Effector memory CD4-positive, alpha-beta T cell (primary cell): ENCODE measurements at regions not wholly inside any gene's neighbourhood (a gene's known extent, or its start where the extent isn't known, plus 50 kb on each side); places are given as distances from the start of the nearest gene placed in this dataset.
A peak's percentile ranks its signal among the peaks of the same experiment; 100 is the strongest.

ENCODE experiments used
- DNase-seq, 3 donors: peaks; one replicate each; pipeline ENCODE4 v3.0.0-alpha.2; 2020
- H3K27ac ChIP-seq: 2 replicates; pipeline ENCODE4 v1.7.0; 2013; ENCODE audit warnings: mild to moderate bottlenecking, low read length, moderate library complexity; ENCODE audit not compliant: insufficient read depth, poor library complexity, severe bottlenecking
- H3K27me3 ChIP-seq: replicated peaks from 2 replicates; pipeline ENCODE4 v1.7.0; 2013; ENCODE audit warnings: mild to moderate bottlenecking, low read length; ENCODE audit not compliant: insufficient read depth, control insufficient read depth, poor library complexity, severe bottlenecking
- H3K36me3 ChIP-seq: 2 replicates; pipeline ENCODE4 v1.7.0; 2013; ENCODE audit warnings: mild to moderate bottlenecking, low read length, moderate library complexity; ENCODE audit not compliant: control insufficient read depth, insufficient read depth
- H3K4me1 ChIP-seq: 2 replicates; pipeline ENCODE4 v1.7.0; 2013; ENCODE audit warnings: low read length, mild to moderate bottlenecking; ENCODE audit not compliant: control insufficient read depth, insufficient read depth, poor library complexity, severe bottlenecking
- H3K4me3 ChIP-seq: 2 replicates; pipeline ENCODE4 v1.7.0; 2013; ENCODE audit warnings: low read length, low read depth, mild to moderate bottlenecking; ENCODE audit not compliant: insufficient read depth, poor library complexity, severe bottlenecking
- H3K9me3 ChIP-seq: 2 replicates; pipeline ENCODE4 v1.7.0; 2013; ENCODE audit warnings: mild to moderate bottlenecking, low read length, moderate library complexity; ENCODE audit not compliant: control insufficient read depth

DNA sequence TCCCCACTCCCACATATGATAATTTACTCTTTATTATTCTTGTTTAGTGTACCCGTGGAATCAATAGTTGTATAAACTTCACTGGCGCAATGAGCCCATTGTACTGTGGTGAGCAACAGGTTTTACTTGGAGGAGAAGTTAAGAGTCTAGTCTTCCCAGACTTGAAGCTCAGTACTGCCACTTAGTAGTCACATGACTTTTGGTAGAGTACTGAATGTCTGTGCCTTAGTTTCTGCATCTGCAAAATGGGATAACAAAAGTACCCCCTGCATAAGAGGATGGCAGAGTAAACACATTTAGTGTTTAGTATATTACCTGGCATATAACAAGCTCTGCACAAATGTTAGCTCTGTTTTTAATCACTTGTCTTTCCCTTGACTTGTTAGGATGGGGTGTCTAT lies 375.5 kb downstream of the VRK1 start:
- H3K4me1 ChIP-seq, result no peaks in the 10 kb centered on the region
- no peak for DNase-seq
- no peak overlapping the region for H3K4me3 ChIP-seq
- H3K27me3 ChIP-seq, result no peaks in the 10 kb centered on the region
- no peaks in the 10 kb centered on the region for H3K9me3 ChIP-seq
- H3K36me3 ChIP-seq, result no peaks in the 10 kb centered on the region
- no peak overlapping the region for H3K27ac ChIP-seq

DNA sequence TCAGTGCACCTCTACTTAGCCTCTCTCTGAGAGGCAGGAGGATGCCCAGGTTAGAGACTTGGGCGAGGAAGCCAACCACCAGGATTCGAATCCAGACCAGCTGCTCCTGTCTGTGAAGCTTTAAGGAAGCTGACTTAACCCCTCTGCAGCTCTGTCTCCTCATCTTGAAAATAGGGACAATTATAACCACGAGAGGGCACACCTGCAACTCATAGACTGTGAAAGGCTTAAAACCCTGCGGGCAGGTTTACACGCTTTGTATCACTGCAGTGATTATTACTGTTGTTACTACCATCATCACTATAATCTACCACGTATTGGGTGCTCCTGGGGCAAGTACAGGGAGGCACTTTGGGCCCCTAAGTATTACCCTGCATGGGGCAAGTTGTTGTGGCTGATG lies 379.8 kb downstream of the VRK1 start:
- H3K36me3 ChIP-seq, result no peaks in the 10 kb centered on the region
- peak in 1 of 3 donors; percentile 15 for DNase-seq
- no peak overlapping the region for H3K4me3 ChIP-seq
- no peaks in the 10 kb centered on the region for H3K27me3 ChIP-seq
- H3K4me1 ChIP-seq, result no peaks in the 10 kb centered on the region
- no peaks in the 10 kb centered on the region for H3K9me3 ChIP-seq
- no peak overlapping the region for H3K27ac ChIP-seq

DNA sequence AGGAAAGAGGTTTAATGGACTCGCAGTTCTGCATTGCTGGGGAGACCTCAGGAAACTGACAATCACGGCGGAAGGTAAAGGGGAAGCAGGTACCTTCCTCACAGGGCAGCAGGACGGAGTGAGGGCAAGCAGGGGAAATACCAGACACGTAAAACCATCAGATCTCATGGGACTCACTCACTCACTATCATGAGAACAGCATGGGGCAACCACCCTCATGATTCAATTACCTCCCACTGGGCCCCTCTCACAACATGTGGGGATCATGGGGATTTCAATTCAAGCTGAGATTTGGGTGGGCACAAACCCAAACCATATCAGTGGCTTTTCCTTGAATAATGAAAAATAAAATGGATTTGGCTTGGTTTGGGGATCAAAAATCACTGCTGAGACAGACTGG lies 380.5 kb downstream of the VRK1 start:
- Histone ChIP-seq H3K27me3 (no peaks in the 10 kb centered on the region), H3K9me3 (no peaks in the 10 kb centered on the region), H3K36me3 (no peaks in the 10 kb centered on the region), H3K4me1 (no peaks in the 10 kb centered on the region), H3K27ac (no peak overlapping the region), H3K4me3 (no peak overlapping the region)
- DNase-seq, result no peak

DNA sequence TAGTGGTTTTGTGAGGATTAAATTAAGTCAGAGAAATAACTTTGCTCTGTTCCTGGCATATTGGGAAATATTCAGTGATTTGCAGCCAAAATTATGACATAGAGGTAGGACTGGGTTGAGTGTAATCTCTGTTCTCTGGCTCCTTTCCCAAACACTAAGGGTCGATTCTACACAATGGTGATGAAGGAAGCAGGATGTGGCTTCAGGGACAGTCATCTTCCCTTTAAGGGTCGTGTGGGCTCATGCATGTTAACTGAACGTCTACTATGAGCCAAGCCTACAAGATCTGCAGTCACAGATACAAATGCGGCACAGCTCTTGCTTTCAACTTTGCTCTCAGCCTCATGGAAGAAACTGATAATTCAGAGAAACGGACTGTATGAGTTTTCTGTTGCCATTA lies 381.6 kb downstream of the VRK1 start:
- Histone ChIP-seq H3K27ac (no peak overlapping the region), H3K27me3 (no peaks in the 10 kb centered on the region), H3K9me3 (no peaks in the 10 kb centered on the region), H3K4me3 (no peak overlapping the region), H3K4me1 (no peaks in the 10 kb centered on the region), H3K36me3 (no peaks in the 10 kb centered on the region)
- DNase-seq, result no peak

DNA sequence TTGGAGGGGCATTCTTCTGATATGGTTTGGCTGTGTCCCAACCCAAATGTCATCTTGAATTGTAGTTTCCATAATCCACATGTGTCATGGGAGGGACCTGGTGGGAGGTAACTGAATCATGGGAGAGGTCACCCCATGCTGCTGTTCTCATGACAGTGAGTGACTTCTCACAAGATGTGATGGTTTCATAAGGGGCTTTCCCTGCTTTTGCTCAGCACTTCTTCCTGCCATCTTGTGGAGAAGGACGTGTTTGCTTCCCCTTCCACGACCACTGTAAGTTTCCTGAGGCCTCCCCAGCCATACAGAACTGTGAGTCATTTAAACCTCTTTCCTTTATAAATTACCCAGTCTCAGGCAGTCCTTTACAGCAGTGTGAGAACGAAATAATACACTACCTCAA lies 382.4 kb downstream of the VRK1 start:
- H3K9me3 ChIP-seq, result no peaks in the 10 kb centered on the region
- no peaks in the 10 kb centered on the region for H3K4me1 ChIP-seq
- no peak overlapping the region for H3K4me3 ChIP-seq
- H3K27me3 ChIP-seq, result no peaks in the 10 kb centered on the region
- no peaks in the 10 kb centered on the region for H3K36me3 ChIP-seq
- H3K27ac ChIP-seq, result no peak overlapping the region
- no peak for DNase-seq

DNA sequence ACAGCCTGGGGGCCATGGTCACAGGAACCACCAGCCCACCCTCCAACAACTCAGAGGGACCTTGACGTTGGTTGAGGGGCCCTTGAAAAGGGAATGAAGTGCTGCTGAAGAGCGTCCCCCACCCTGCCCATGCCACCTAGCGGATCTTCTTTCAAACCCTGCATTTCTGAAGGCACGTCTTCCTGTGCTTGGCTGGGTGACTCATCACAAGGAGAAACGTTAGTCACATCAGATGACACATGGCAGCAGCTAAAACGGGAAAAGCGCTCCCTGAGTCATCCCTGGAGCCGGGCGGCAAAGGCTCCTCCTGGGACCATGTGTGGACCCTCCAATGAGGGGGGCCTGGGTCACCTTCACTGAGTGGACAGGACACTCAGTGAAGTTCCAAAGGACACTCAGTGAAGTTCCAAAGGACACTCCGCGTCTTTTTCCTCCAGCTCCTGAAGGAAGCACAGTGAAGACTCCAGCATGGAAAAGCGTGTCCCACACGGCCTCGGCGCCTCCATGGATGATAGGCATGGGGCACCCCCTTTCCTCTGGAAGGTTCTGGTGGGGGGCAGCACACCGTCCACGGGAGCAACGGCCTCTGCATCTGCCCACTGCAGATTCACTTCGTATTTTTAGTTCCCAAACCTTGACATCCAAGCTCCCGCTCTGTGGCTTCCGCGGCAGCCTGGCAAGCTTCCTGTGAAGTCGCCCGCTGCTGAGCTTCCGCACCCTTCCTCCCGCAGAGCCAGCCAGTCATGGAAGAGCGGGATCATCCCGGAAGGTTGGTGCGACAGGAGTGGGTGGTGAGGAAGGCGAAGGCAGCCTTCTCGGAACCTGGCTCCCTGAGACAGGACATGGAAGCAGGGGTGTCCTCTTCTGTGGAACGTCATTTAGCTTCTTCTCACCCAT lies 383.4 kb downstream of the VRK1 start:
- no peak for DNase-seq
- H3K9me3 ChIP-seq, result no peaks in the 10 kb centered on the region

DNA sequence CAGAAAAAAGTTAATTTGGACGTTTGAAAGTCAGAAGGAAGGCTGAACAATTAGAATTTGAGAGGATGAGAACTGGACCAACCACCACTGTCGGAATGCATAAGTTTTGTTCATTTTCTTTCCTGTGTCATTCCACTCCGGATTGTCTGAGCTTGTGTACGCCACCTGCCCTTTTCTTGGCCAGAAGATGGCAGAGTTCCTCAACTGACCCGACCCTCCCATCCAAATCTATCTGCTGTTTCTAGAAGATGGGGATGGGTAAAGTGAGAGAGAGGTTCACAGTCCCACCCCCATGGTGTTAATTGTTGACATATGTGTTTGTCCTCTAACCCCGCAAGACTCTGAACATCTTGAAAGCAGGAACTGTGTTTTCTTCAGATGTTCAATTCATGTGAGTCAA lies 388.0 kb downstream of the VRK1 start:
- Histone ChIP-seq H3K4me3 (no peak overlapping the region), H3K9me3 (no peaks in the 10 kb centered on the region), H3K36me3 (no peaks in the 10 kb centered on the region), H3K27me3 (no peaks in the 10 kb centered on the region), H3K27ac (no peak overlapping the region), H3K4me1 (no peaks in the 10 kb centered on the region)
- DNase-seq, result no peak

More for the DNA sequence above, 383.4 kb downstream of the VRK1 start:
- no peaks in the 10 kb centered on the region for H3K4me1 ChIP-seq
- H3K36me3 ChIP-seq, result no peaks in the 10 kb centered on the region
- H3K27me3 ChIP-seq, result no peaks in the 10 kb centered on the region
- H3K27ac ChIP-seq, result no peak overlapping the region
- no peak overlapping the region for H3K4me3 ChIP-seq

DNA sequence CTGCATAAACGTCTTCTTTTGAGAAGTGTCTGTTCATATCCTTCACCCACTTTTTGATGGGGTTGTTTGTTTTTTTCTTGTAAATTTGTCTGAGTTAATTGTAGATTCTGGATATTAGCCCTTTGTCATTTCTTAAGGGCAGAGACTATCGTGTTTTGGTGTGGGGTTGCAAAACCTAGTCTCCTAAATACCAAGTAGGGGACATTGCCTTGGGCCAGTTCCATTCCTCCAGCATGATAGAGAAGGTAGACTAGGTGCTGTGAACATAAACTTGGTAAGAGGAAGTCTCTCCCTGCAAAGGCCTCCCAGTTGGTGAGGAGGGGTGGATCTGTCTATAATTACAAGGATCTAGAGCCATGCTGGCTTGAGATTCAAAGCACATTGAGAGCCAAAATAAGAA lies 390.7 kb downstream of the VRK1 start:
- H3K9me3 ChIP-seq, result no peaks in the 10 kb centered on the region
- no peaks in the 10 kb centered on the region for H3K36me3 ChIP-seq
- no peak overlapping the region for H3K4me3 ChIP-seq
- H3K27ac ChIP-seq, result no peak overlapping the region
- no peaks in the 10 kb centered on the region for H3K27me3 ChIP-seq
- DNase-seq, result no peak
- H3K4me1 ChIP-seq, result no peaks in the 10 kb centered on the region

DNA sequence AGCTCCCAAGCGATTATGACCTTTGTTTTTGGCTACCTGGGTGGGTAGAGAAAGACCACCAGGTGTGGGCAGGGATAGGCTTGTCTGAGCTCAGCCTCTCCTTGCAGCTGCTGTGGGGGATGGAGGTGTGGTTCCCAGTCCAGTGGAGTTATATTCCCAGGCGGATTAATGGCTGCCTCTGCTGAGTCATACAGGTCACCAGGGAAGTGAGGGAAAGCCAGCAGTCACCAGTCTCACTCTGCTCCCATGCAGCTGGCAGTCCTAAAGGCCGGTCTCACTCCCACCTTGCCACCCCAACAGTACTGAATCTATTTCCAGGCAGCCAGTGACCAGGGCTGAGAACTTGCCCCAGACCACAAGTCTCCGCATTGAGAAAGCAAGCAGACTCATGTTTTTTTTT lies 399.2 kb downstream of the VRK1 start:
- no peak overlapping the region for H3K4me3 ChIP-seq
- H3K27ac ChIP-seq, result no peak overlapping the region
- no peaks in the 10 kb centered on the region for H3K36me3 ChIP-seq
- H3K4me1 ChIP-seq, result no peaks in the 10 kb centered on the region
- peaks cover 6% of the 10 kb centered on the region for H3K9me3 ChIP-seq
- no peaks in the 10 kb centered on the region for H3K27me3 ChIP-seq
- no peak for DNase-seq

DNA sequence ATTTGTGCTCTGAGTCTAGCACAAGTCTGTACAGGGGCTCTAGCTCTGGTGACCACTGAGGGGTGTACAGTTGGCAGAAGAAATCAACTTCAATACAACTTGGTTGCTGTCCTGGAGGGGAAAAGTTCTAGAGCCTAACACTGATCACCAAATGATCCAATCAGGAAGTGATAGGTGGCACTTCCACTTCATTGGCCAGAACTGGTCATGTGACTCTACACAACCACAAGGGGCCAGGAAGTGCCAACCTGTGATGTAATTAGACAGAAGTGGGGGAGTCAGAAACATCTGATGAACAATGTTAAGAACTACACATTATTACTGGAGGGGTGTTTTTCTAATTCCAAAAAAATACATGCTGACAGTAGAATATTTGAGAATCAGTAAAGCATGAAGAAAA lies 401.6 kb downstream of the VRK1 start:
- Histone ChIP-seq H3K27me3 (no peaks in the 10 kb centered on the region), H3K36me3 (no peaks in the 10 kb centered on the region), H3K4me3 (no peak overlapping the region), H3K9me3 (peaks cover 6% of the 10 kb centered on the region), H3K27ac (no peak overlapping the region), H3K4me1 (no peaks in the 10 kb centered on the region)
- no peak for DNase-seq
